Spleen (tissue), 7 donors: ENCODE measurements at regions not wholly inside any gene's neighbourhood (a gene's known extent, or its start where the extent isn't known, plus 50 kb on each side); places are given as distances from the start of the nearest gene placed in this dataset.

Source experiments
- POLR2A ChIP-seq, 3 donors: fragments of 450-650 bp; IDR thresholded peaks; one replicate each; pipeline ENCODE4 v1.5.1; 2017; ENCODE audit warnings: antibody characterized with exemption in 3 of 3, mild to moderate bottlenecking in 1 of 3
- TF ChIP-seq, protein P1 (sequence below), 11 experiments: fragments of 200-600 bp in 7 of 11; fragments of 450-650 bp in 4 of 11; sonication (generic) in 4 of 11; IDR thresholded peaks in 8 of 11; conservative IDR thresholded peaks in 3 of 11; 1 replicate in 7 of 11; 2 replicates in 4 of 11; pipeline versions ENCODE4 v1.4.0 to v1.8.0; 2016 to 2021; ENCODE audit warnings: antibody characterized with exemption in 11 of 11, inconsistent platforms in 4 of 11, mild to moderate bottlenecking in 1 of 11
- donor health status: DM: no; HTN: no; CAD: no; lungs with moderate emphysema.
- donor health status: DM: no; HTN: no; CAD: no.
- donor health status: DM: no; HTN: no; CAD: no.

DNA sequence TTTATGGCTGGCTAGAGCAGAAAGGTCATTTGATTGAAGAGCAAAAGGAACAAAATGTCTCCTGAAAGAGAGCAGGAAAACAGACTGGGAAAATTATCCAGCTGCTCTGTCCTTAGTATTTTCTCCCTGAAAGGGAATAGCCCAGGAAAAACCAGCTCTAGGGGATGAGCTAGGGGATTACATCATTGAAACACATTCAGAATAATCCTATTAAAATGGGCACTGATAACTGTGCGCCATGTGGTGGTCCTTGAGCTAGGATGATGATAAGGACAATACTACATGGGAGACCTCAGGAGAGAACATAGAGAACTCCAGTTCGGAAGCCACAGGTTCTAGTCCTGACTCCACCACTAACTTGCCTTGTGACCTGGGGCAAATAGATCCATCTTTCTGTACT is 873.8 kb downstream of the TYW1 start:
- TF ChIP-seq, protein P1, sequence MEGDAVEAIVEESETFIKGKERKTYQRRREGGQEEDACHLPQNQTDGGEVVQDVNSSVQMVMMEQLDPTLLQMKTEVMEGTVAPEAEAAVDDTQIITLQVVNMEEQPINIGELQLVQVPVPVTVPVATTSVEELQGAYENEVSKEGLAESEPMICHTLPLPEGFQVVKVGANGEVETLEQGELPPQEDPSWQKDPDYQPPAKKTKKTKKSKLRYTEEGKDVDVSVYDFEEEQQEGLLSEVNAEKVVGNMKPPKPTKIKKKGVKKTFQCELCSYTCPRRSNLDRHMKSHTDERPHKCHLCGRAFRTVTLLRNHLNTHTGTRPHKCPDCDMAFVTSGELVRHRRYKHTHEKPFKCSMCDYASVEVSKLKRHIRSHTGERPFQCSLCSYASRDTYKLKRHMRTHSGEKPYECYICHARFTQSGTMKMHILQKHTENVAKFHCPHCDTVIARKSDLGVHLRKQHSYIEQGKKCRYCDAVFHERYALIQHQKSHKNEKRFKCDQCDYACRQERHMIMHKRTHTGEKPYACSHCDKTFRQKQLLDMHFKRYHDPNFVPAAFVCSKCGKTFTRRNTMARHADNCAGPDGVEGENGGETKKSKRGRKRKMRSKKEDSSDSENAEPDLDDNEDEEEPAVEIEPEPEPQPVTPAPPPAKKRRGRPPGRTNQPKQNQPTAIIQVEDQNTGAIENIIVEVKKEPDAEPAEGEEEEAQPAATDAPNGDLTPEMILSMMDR (IDR thresholded peaks at IDR 0.05 in 8 of 11, conservative IDR thresholded peaks at IDR 0.05 in 3 of 11): no peak
- no peak for TF ChIP-seq POLR2A (IDR thresholded peaks at IDR 0.05)
